GM21423 (cell line): ENCODE measurements at regions not wholly inside any gene's neighbourhood (a gene's known extent, or its start where the extent isn't known, plus 50 kb on each side); places are given as distances from the start of the nearest gene placed in this dataset.
"Not testable (repeated sequence)": the region's sequence is repeated elsewhere in the genome, so short reads cannot be mapped to it uniquely, and the experiment has no call there.

Experiments used
- ATAC-seq: cut with Tn5 transposase; IDR thresholded peaks from one replicate; pipeline ENCODE4 v1.9.1; 2021; ENCODE audit warnings: mild to moderate bottlenecking, moderate library complexity; ENCODE audit not compliant: unreplicated experiment

DNA sequence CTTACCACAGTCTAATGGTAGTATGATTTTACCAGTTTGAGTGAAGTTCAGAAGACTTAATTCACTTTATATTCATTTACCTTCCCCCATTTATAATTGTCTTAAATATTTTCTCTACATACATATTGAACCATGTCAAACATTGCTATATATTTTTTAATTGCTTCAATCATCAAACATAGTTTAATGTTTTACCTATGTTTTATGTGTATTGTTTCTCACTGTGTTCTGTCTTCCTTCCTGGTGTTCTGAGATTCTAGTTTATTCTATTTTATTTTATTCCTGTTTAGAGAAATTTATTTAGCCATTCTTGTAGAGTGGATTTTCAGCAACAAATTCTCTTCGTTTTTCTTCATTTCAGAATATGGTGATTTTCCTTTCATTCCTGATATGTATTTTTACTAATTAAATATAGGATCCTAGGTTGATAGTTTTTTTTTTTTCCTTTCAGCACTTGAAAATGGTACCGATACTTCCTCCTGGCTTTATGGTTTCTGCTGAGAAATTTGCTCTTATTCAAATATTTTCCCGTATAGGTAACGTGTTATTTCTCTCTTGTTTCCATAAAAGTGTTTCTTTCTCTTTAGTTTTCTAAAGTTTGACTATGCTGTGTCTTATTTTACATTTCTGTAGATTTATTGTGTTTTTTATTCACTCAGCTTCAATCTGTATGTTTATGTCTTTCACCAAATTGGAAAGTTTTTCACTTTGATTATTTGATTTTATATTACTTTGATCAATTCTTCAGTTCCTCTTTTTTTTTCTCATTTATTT, 201.8 kb upstream of the AGR3 start:
- ATAC-seq = no peak

DNA sequence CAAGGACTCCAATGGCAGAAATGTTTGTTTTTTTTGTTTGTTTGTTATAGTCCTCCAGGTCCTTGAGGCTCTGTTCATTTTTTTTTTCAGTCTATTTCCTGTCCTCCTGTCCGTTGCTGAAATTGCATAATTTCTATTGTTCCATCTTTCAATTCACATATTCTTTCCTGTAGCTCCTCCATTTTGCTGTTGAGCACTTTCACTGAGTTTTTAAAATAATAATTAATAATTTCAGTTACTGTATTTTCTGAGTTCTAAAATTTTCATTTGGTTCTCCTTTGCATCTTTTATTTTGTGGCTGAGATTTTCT, 202.3 kb upstream of the AGR3 start:
- no peak for ATAC-seq

DNA sequence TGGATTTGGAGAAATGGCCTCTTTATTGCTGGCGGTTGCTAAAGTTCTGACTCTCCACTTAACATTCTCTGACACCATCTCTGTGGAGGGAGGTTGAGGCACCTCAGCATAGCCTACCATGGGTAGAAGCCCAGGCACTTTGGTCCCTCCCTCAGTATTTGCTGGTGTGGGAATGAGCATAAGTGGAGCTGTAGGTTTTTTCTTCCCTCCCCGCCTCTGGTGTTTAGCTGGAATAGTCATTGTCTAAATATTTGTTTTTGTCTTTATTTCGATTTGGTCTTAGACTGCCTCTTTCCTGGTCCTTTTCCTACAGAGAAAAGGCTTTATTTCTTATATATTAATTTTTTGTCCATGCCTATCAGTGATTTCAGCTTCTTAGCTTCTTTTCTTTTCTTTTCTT, 203.4 kb upstream of the AGR3 start:
- no peak for ATAC-seq

DNA sequence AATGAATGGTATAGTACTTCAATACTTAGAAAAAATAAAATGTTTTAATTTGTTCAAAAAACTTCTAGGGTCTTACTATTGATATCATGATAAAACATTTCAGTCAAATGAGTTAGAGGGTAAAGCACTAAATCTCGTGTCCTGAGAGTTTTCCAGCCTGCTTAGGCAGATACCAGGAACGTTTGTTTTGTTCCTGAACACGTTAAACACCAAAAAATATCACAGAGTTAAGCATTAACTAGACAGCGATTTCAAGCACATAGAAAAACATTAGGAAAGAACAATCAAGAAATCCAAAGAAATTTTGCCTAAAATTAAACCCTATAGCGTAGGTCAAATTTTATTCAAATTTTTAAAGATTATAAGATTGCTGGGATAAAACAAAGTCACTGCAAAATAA, 204.6 kb upstream of the AGR3 start:
- ATAC-seq = no peak

DNA sequence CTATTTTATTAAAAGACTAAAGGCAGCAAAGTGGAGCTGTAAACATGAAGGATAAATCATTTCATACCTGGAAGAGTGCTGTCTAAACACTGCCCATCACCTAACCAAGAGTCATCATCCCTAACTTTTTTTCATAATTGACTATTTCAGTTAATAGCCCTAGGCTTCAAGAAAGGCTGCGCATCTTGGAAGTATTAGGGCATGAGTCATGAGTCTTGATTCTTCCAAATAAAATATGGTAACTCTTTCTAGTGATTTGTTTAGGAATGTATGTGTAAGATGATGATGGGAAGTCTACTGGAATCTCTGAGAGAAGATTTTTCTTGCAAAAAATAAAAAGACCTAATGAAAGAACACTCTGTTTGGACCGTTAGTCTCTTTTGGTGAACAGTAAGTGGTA, 207.7 kb upstream of the AHR start:
- no peak for ATAC-seq

DNA sequence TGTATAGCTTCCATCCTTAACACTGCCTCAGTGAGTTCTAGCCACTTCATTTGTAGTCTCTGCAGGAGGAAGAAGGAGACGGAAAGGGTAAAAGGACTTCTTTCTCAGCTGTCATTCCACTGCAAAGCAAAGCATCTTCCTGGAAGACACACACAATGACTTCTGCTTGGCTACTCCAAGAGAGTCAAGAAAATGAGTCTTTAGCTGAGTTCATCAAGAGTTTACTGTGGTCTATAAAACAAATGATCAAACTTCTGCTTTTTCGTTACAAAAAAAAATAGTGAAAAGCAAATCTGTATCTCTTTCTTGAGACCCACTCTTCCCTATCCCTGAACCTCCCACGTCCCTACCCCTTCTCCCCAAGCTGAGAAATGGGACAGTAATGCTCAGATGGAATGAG, 205.0 kb upstream of the AHR start:
- ATAC-seq = no peak

DNA sequence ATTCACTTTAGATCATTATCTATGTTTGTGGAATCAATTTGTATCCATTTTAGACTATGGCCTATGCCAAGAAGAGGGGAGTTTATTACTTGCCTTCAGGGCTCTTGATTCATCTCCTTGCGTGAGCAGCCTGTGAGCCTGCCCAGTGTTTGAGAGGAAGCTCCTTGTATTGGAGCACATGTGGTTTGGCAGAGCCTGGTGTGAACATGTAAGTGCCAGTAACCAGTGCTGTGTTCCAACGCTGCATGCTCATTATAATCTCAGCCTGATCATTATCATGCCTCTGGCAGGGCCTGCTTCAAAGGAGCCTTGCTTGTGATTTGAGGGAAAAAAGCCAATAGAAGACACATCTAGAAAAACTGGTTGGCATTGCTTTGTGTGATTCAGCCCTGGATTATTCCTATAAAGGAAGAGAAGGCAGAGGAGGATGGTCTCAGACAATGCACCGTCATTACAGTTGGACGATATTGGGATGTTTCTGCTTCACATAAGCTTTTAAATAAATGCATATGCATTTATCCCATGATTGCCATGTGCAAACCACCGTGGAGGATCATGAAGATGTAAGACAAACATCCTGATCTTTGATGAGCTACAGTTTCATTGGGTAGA, 203.4 kb upstream of the AHR start:
- ATAC-seq = no peak

DNA sequence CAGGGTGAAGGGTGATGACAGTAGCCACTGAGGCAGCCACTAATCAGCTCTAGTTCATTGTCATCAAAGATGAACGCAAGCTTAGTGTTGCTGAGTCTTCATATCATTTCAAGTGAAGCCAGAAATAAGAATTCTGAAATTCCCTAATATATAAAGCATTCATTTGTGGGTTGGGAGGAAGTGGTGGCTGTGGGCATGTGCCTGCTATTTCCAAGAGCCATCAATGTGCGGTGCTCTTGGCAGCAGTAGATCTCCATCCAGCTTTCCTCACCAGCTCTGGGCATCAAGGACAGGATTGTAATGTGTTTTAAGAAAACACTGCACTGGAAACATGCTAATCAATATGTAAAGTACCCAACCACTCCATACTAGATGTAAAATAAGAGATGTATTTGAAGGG, 202.5 kb upstream of the AHR start:
- ATAC-seq = no peak

DNA sequence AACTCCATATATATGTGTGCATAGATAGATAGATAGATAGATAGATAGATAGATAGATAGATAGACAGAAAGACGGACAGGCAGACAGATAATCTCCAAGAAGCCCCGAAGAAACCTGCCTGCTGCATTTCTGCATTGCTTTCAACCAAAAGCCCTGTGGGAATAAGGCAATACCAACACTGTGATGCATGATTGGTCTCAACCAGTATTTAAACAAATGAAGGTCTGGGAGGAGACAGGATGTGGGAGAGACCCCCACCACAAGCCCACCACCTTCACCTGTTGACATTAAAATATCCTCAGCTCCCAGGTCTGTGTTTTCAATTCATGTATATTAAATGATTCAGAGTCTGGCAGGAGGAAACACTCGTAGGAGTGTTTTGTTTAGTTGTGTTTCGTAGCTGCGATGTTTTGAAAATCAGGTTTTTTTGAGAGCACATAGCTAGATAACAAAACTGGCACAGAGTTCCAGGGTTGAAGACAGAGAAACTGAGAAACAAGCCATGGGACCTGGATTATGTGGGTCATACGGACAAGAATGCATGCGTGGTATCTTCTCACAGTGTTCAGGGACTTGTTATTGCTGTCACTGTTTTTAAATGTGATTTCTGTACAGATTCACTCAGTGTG, 200.7 kb upstream of the AHR start:
- no peak for ATAC-seq

DNA sequence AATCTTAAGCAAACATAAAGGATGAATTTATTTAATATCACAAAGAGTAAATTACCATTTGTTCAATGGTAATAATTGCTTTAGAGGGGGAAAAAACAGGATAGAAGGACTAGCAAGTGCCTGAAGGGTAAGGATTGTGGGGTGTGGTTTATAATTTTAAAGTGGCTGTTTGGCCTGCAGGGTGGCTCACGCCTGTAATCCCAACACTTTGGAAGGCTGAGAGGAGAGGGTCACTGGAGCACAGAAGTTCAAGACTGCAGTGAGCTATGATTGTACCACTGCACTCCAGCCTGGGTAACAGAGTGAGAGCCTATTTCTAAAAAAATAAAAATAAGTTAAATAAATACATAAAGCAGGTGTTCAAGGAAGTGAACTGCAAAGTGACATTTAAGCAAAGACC, 199.9 kb upstream of the AHR start:
- no peak for ATAC-seq

DNA sequence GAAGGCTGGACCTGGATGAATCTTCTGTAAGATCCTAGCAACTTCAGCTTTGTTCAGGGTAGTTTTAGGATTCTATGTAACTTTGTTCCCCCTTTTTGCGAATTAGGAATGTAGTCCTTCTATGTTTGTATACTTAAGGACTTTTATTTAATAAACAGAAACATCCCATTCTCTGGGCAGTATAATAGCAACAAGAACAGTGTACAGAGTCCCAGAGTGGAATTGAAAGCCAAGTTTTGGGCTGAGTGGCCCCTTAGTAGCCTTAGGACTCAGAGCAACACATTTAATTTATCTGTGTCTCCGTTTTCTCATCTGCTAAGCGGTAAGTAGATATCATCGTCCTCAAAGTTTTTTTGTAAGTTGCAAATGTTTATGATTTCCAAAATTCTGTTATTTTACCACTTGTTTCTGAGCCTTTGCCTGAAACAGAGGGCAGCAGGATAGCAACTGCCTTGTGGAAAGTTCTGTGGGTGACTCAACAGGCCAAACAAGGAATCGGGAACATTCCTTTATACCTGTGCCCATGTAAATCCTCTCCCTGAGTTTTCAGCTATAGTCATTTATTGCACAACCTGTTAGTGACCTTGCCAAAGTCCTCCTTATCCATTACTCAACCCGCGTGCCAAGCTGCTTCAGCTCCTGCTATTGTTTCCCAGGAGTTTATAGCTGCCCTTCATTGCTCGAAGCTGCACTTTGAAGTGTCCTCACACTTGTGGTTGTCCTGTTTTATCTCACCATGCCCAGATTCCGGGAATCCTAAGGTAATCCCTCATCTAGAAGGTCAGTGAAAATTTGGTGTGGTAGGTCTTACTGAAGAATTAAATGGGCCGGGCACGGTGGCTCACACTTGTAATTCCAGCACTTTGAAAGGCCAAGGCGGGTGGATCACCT, 199.1 kb upstream of the AHR start:
- ATAC-seq = no peak

DNA sequence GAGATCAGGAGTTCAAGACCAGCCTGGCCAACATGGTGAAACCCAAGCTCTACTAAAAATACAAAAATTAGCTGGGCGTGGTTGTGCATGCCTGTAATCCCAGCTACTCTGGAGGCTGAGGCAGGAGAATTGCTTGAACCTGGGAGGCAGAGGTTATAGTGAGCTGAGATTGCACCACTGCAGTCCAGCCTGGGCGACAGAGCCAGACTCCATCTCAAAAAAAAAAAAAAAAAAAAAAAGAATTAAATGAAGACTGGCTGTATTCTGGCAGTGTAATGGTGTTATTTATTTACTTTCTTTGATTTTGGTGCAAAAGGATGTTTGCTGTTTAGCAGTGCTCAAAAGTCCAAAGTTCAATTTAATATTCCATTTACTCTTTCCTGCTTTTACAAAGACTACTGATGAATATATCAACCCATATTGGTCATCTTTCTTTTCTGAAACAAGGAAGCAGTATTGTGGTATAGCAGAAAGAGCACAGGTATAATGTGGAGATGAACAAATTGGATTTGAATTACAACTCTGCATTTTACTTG, 198.4 kb upstream of the AHR start:
- not testable (repeated sequence) for ATAC-seq

DNA sequence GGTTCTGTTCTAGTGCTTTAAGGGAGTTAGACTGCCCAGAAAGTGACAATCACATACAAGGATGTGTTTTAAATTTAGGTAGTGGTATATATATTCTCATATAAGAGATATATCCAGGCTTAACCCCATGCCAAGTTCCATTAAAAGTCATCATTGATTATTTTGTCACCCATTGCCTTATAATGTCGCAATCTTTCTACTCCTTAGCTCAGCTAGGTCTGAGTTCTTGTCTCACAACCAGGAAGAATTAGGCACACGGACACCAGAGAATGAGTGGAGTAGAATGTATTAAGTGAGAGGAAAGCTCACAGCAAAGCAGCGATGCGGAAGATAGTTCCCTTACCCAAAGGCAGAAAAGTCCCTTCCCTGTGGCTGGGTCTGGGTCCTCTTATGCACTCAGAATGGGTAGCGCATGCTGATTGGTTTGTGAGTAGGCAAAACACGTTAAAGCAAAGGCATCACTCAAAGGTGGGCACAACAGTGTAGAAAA, 197.2 kb upstream of the AHR start:
- no peak for ATAC-seq

DNA sequence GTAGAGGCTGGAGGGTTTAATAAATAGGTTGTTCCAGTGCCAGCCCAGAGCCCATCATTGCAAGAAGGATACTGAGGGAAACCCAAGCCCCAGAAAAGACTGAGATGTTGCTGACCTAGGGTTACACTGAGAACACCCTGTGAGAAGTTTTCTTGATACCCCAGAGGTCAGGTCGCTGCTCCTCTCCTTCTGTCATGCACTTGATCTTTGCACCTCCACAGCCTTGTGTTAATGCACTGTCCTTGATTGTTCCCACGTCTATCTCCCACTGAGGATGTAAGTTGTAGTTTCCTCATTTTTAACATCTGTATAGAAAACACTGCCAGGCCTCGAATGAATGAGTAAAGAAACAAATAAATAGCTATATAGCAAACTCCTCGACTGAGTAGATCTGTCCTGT, 195.3 kb upstream of the AHR start:
- ATAC-seq = no peak

DNA sequence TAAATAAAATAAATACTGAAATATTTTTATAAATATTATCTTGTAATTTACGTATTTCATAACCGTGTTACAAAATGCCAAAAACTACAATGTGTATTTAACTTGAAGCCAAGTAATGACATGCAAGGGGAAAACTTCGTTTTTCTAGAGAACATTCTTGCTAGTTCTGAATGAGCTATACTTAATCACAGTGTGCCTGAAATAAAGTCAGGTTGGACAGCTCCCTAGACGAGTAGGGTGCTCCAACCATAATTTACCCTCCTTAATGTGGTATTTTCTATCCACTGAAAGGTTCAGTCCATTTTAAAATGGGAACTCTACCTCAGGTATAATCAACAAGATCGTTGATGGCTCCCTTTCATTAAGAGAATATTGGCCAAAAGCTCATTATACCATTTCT, 194.5 kb upstream of the AHR start:
- no peak for ATAC-seq

DNA sequence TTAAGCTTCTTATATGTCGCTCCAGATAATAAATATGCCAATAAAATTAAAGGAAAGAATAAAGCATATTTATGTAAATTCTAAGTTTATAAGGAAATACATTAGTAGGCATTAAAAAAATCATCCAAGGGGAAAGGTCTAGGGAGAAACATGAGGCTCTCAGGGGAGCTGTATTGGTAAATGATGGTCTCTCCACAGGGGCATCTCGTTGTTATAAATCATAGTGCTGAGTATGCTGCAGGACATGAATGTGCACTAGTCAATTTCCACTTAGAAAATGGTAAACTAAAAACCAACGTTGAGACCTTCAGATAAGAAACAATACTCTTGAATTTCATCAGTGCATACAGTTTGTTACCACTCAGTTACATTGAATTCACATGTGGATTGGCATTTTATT, 194.0 kb upstream of the AHR start:
- no peak for ATAC-seq

DNA sequence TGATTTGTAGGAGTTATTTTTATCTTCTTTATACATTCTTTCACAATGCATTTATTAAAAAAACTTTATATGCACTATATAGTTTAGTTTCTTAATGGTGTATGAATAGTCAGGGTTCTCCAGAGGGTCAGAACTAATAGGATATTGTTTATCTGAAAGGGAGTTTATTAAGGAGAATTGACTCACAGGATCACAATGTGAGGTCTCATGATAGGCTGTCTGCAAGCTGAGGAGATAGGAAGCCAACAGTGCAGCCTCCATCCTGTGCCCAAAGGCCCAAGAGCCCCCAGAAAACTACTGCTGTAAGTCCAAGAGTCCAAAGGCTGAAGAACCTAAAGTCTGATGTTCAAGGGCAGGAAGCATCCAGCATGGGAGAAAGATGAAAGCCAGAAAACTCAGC, 192.8 kb upstream of the AHR start:
- ATAC-seq = no peak

DNA sequence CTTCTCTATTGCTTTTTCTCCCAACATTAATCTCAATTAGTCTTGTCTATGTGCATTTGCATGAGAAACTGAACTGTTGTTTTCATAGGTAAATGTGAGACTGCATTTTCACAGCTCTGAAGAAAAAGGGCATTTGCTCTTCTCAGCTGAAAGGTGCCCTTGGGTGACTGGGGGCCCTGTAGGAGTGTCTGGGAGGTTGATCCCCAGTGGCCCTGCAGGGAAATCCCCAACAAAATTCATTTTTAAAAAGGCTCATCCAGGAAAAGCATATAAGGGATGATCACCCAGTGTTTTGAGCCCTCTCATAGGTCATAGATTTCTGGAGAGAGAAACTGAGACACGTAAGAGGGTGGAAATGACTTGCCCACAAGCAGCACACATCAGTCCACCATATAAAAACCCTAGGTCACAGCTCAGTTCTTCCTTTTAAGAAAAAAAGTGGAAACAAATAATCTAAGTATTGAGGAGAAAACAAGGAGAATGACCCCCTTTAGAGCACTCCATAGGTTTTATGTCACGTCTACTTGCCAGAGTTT, 190.3 kb upstream of the AHR start:
- ATAC-seq = no peak

DNA sequence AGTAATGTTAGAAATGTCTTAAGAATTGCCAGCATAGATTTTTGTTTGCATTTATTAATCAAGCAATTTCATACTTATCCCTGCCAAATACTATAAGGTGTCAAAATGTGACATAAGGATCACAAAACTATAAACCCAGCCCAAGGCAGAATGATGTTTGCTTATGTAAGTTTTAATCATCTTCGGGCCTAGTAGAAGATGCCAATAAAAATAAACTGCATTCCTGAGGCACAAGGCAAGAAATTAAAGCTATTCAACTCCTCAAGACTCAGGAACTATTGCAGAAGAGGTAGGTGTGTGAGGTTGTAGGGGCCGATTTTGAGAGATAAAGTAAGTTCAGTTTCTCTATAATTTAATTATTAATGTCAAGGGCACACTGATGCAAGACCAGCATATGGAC, 189.4 kb upstream of the AHR start:
- no peak for ATAC-seq

DNA sequence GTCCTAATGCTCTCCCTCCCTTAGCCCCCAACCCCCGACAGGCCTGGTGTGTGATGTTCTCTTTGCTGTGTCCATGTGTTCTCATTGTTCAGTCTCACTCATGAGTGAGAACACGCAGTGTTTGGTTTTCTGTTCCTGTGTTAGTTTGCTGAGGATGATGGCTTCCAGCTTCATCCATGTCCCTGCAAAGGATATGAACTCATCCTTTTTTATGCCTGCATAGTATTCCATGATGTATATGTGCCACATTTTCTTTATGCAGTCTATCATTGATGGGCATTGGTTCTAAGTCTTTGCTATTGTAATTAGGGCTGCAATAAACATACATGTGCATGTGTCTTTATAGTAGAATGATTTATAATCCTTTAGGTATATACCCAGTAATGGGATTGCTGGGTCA, 184.7 kb upstream of the AHR start:
- not testable (repeated sequence) for ATAC-seq

DNA sequence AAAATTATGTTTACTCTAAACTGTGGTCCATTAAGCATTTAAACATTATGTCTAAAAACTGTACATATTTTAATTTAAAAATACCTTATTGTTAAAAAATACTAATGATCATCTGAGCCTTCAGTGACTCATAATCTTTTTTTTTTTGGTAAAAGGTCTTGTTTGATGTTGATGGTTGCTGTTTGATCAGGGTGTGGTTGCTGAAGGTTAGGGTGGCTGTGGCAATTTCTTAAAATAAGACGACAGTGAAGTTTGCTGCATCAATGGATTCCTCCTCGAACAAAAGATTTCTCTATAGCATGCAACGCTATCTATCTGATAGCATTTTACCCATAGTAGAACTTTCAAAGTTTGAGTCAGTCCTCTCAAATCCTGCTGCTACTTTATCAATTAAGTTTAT, 180.0 kb upstream of the AHR start:
- no peak for ATAC-seq
